NCI-H2196 (cell line): ENCODE measurements at regions not wholly inside any gene's neighbourhood (a gene's known extent, or its start where the extent isn't known, plus 50 kb on each side); places are given as distances from the start of the nearest gene placed in this dataset.

Experiments used
- DNase-seq: peaks from one replicate; lab custom pipeline; 2025; ENCODE audit not compliant: unreplicated experiment; lab: John Stamatoyannopoulos, UW

- no peak for DNase-seq
These were observed 86.1 kb upstream of the CD83 start for GRCh38 chr6:14031516-14031915.

GRCh38 chr6:14035071-14035847 lies 82.3 kb upstream of the CD83 start:
- DNase-seq = no peak

- no peak for DNase-seq
These were observed 81.7 kb upstream of the CD83 start for GRCh38 chr6:14035874-14036273.

- DNase-seq = no peak
These were observed 80.7 kb upstream of the CD83 start for GRCh38 chr6:14036911-14037310.

- DNase-seq = no peak
These were observed 79.9 kb upstream of the CD83 start for GRCh38 chr6:14037402-14038277.

- no peak for DNase-seq
These were observed 78.8 kb upstream of the CD83 start for GRCh38 chr6:14038467-14039437.

- DNase-seq = no peak
These were observed 77.5 kb upstream of the CD83 start for GRCh38 chr6:14040042-14040441.

- peak; percentile 18 for DNase-seq
These were observed 71.0 kb upstream of the CD83 start for GRCh38 chr6:14046476-14047068.

- no peak for DNase-seq
These were observed 70.3 kb upstream of the CD83 start for GRCh38 chr6:14047151-14047740.

GRCh38 chr6:14048837-14049236 lies 68.7 kb upstream of the CD83 start:
- DNase-seq = no peak

GRCh38 chr6:14051355-14051754 lies 66.2 kb upstream of the CD83 start:
- no peak for DNase-seq

GRCh38 chr6:14053811-14054210 lies 63.8 kb upstream of the CD83 start:
- DNase-seq = no peak

GRCh38 chr6:14055541-14055940 lies 62.0 kb upstream of the CD83 start:
- peak; percentile 44 for DNase-seq

GRCh38 chr6:14058029-14058695 lies 59.4 kb upstream of the CD83 start:
- DNase-seq = no peak

GRCh38 chr6:14058735-14059134 lies 58.8 kb upstream of the CD83 start:
- no peak for DNase-seq

- peak; percentile 87 for DNase-seq
These were observed 57.7 kb upstream of the CD83 start for GRCh38 chr6:14059791-14060436.

GRCh38 chr6:14060971-14061370 lies 56.6 kb upstream of the CD83 start:
- DNase-seq = peak; percentile 28

GRCh38 chr6:14061643-14062042 lies 55.9 kb upstream of the CD83 start:
- DNase-seq = no peak

GRCh38 chr6:14062345-14063029 lies 55.1 kb upstream of the CD83 start:
- no peak for DNase-seq
